ENCODE measurements at regions not wholly inside any gene's neighbourhood (a gene's known extent, or its start where the extent isn't known, plus 50 kb on each side); places are given as distances from the start of the nearest gene placed in this dataset.

DNA sequence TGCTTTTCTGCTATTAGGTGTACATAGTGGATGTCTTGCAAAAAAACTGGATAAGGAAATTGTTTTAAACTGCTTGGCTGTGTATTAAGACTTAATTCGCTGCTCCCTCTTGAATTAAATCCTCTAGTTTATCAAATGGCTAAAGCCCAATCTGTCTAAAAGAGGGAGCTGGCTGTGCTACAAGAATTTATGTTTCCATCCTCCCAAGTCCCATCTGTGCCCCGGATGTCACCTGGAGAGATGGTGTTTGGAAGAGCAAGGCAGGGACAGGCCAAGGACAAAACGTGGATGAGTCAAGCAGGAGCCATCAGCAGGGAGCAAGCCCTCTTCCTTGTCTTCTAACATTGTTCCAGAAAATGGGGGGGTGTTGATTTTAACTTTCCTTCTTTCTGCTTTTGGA, 171.3 kb upstream of the LCORL start:
- intact Hi-C loops (cut with DNase I; ENCODE audit: low total_unique reads): no loop called here
- H3K9me3 ChIP-seq: no peaks in the 10 kb centered on the region
- H3K4me1 ChIP-seq: no peaks in the 10 kb centered on the region
- in situ Hi-C loops (cut with MboI; ENCODE audit: low pct_ligation_motif_present in 1 of 4, low pct_unique_long_range_greater_than_20kb in 1 of 4, low sequenced_read_pairs in 3 of 4): no loop called here
- H3K27me3 ChIP-seq: no peaks in the 10 kb centered on the region
- no peaks in the 10 kb centered on the region for H3K36me3 ChIP-seq
- WGBS, 2 donors (ENCODE audit: low coverage in 1 of 2): 68 to 71% methylated on average over 3 of the region's 3 CpGs
- no peak overlapping the region for H3K4me3 ChIP-seq
- H3K27ac ChIP-seq: no peak overlapping the region
- TF ChIP-seq, protein P1, sequence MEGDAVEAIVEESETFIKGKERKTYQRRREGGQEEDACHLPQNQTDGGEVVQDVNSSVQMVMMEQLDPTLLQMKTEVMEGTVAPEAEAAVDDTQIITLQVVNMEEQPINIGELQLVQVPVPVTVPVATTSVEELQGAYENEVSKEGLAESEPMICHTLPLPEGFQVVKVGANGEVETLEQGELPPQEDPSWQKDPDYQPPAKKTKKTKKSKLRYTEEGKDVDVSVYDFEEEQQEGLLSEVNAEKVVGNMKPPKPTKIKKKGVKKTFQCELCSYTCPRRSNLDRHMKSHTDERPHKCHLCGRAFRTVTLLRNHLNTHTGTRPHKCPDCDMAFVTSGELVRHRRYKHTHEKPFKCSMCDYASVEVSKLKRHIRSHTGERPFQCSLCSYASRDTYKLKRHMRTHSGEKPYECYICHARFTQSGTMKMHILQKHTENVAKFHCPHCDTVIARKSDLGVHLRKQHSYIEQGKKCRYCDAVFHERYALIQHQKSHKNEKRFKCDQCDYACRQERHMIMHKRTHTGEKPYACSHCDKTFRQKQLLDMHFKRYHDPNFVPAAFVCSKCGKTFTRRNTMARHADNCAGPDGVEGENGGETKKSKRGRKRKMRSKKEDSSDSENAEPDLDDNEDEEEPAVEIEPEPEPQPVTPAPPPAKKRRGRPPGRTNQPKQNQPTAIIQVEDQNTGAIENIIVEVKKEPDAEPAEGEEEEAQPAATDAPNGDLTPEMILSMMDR (IDR thresholded peaks at IDR 0.05): no peak
- no peak for TF ChIP-seq POLR2A (IDR thresholded peaks at IDR 0.05)
- TF ChIP-seq POLR2AphosphoS5 (IDR thresholded peaks at IDR 0.05): no peak
- no peak for TF ChIP-seq EP300 (IDR thresholded peaks at IDR 0.05; ENCODE audit: low read depth)
- DNase-seq: no peak

DNA sequence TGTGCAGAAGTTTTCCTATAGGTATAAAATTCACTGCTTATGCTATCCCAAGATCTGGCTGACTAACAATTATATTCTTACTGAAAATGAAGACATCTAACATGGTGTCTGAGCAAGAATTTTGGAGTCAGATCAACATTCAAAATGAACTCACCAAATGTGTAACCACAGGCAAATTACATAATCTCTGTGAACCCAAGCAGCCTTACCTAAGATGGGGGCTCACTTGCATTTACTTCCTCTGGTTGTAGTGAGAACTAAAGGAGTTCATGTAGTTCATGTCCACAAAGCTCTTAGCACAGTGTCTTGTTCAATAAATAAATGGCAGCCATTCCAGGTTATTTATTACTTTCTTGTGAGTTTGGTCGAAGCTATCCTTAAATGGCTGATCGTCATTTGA, 163.9 kb upstream of the LCORL start:
- Histone ChIP-seq H3K27ac (no peak overlapping the region), H3K9me3 (no peaks in the 10 kb centered on the region), H3K4me1 (no peaks in the 10 kb centered on the region), H3K36me3 (no peaks in the 10 kb centered on the region), H3K4me3 (no peak overlapping the region), H3K27me3 (no peaks in the 10 kb centered on the region)
- DNase-seq: no peak
- in situ Hi-C loops (cut with MboI; ENCODE audit: low pct_ligation_motif_present in 1 of 4, low pct_unique_long_range_greater_than_20kb in 1 of 4, low sequenced_read_pairs in 3 of 4) (no loop called here), intact Hi-C loops (cut with DNase I; ENCODE audit: low total_unique reads) (no loop called here)
- WGBS, 2 donors (ENCODE audit: low coverage in 1 of 2): 87 to 93% methylated on average over 2 of the region's 2 CpGs
- TF ChIP-seq POLR2AphosphoS5 (IDR thresholded peaks at IDR 0.05): no peak

DNA sequence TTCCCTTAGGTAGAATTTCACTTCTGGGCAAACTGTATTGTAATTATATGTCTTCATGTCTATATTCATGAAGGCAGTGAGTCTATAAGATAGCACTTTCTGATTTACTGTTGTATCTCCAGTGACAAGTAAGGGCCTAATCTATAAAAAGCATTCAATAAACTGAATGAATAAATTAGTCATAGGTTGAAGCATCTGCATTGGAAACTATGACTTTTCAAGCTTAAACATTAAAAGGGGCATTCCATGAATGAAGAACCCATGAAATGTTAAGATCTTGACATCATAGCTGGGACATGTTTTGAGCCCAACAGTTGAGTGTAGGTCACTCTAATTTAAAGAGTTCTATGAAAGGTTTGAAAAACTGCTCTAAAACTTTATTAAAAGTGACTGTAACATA, 159.3 kb upstream of the LCORL start:
- in situ Hi-C loops (cut with MboI; ENCODE audit: low pct_ligation_motif_present in 1 of 4, low pct_unique_long_range_greater_than_20kb in 1 of 4, low sequenced_read_pairs in 3 of 4): no loop called here

DNA sequence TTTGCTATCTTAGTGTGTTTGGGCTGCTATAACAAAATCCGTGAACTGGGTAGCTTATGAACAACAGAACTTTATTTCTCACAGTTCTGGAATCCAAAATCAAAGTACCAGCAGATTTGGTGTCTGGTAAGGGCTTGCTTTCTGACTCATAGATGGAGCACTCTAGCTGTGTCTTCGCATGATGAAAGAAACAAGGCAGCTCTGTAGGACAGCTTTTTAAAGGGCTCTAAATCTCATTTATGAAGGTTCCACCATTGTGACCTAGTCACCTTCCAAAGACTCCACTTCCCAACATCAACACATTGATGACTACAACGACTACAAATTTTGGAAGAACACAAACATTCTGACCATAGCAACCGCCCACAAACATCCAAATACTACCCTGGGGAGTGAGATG, 158.6 kb upstream of the LCORL start:
- Histone ChIP-seq H3K27ac (no peak overlapping the region), H3K4me3 (no peak overlapping the region), H3K36me3 (no peaks in the 10 kb centered on the region), H3K9me3 (no peaks in the 10 kb centered on the region), H3K27me3 (no peaks in the 10 kb centered on the region), H3K4me1 (no peaks in the 10 kb centered on the region)
- 68 to 69% methylated on average over 4 of the region's 4 CpGs for WGBS, 2 donors (ENCODE audit: low coverage in 1 of 2)
- DNase-seq: no peak
- TF ChIP-seq, protein P1 (IDR thresholded peaks at IDR 0.05): no peak
- TF ChIP-seq EP300 (IDR thresholded peaks at IDR 0.05; ENCODE audit: low read depth): no peak
- in situ Hi-C loops (cut with MboI; ENCODE audit: low pct_ligation_motif_present in 1 of 4, low pct_unique_long_range_greater_than_20kb in 1 of 4, low sequenced_read_pairs in 3 of 4): no loop called here
- intact Hi-C loops (cut with DNase I; ENCODE audit: low total_unique reads): no loop called here

More for the DNA sequence above, 159.3 kb upstream of the LCORL start:
- no peaks in the 10 kb centered on the region for H3K9me3 ChIP-seq
- intact Hi-C loops (cut with DNase I; ENCODE audit: low total_unique reads): no loop called here
- H3K27ac ChIP-seq: no peak overlapping the region
- no peaks in the 10 kb centered on the region for H3K27me3 ChIP-seq
- H3K4me3 ChIP-seq: no peak overlapping the region
- H3K4me1 ChIP-seq: no peaks in the 10 kb centered on the region
- H3K36me3 ChIP-seq: no peaks in the 10 kb centered on the region
- no peak for TF ChIP-seq POLR2AphosphoS5 (IDR thresholded peaks at IDR 0.05)
- TF ChIP-seq, protein P1 (IDR thresholded peaks at IDR 0.05): no peak
- no peak for TF ChIP-seq EP300 (IDR thresholded peaks at IDR 0.05; ENCODE audit: low read depth)
- TF ChIP-seq POLR2A (IDR thresholded peaks at IDR 0.05): no peak
- no peak for DNase-seq

DNA sequence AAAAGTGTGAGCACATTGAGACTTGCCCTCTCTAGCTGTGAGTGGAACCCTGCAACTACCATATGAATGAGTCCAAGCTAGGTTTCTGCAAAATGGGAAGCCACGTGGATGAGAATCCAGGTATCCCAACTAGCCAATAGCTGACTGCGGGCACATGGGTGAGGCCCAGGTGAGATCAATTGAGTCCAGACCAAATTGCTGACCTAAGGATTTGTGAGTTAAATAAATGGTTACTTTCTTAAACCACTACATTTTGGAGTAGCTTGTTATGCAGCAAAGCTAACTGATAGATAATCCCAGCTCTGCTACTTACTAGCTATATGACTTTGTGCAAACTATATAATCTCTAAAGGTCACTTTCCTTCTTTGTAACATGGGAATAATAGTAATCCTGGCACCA, 150.3 kb upstream of the LCORL start:
- no peak overlapping the region for H3K4me3 ChIP-seq
- no peak overlapping the region for H3K27ac ChIP-seq
- H3K4me1 ChIP-seq: no peaks in the 10 kb centered on the region
- H3K36me3 ChIP-seq: no peaks in the 10 kb centered on the region
- no peaks in the 10 kb centered on the region for H3K9me3 ChIP-seq
- TF ChIP-seq, protein P1 (IDR thresholded peaks at IDR 0.05): no peak
- TF ChIP-seq POLR2A (IDR thresholded peaks at IDR 0.05) (no peak), EP300 (IDR thresholded peaks at IDR 0.05; ENCODE audit: low read depth) (no peak), POLR2AphosphoS5 (IDR thresholded peaks at IDR 0.05) (no peak)
- intact Hi-C loops (cut with DNase I; ENCODE audit: low total_unique reads): no loop called here
- WGBS, 2 donors (ENCODE audit: low coverage in 1 of 2): 83 to 84% methylated on average over 1 to 2 of the region's 2 CpGs
- in situ Hi-C loops (cut with MboI; ENCODE audit: low pct_ligation_motif_present in 1 of 4, low pct_unique_long_range_greater_than_20kb in 1 of 4, low sequenced_read_pairs in 3 of 4): no loop called here
- H3K27me3 ChIP-seq: no peaks in the 10 kb centered on the region
- DNase-seq: no peak

All from transverse colon (tissue), 4 donors.